ENCODE measurements at regions not wholly inside any gene's neighbourhood (a gene's known extent, or its start where the extent isn't known, plus 50 kb on each side); places are given as distances from the start of the nearest gene placed in this dataset.
"Not testable (repeated sequence)": the region's sequence is repeated elsewhere in the genome, so short reads cannot be mapped to it uniquely, and the experiment has no call there.

DNA sequence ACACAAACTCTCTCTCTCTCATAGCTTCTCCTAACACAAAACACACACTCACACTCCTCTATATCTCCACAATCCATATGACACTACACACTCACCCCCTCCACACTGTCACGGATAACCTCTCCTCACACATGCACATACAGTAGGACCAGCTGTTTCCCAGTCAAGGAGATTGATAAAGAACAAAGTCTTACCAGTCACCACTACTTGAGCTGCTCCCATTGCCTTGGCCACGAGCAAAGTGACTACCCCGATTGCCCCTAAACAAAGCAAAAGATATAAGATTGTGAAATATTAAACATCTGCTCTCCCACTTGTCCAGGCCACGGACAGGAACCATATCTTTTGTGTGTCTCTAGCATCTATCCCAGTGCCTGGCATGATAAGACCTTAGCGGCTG, 95.8 kb downstream of the TRIM69 start:
- H4K20me1 ChIP-seq (ENCODE audit: insufficient read depth); H3K4me1 ChIP-seq (ENCODE audit: low read depth, poor library complexity, severe bottlenecking); H3K9ac ChIP-seq; H3K27ac ChIP-seq; H3K27me3 ChIP-seq (ENCODE audit: insufficient read depth, low read depth); H3K4me3 ChIP-seq (IDR thresholded peaks at IDR 0.05; ENCODE audit: insufficient read depth, low read depth, low read length); H3K79me2 ChIP-seq (ENCODE audit: insufficient read depth, low read depth); H3K4me2 ChIP-seq; H3K36me3 ChIP-seq (ENCODE audit: insufficient read depth); H2AFZ ChIP-seq (ENCODE audit: low read depth): not testable (repeated sequence)

- not testable (repeated sequence) for H4K20me1 ChIP-seq (ENCODE audit: insufficient read depth); H3K4me2 ChIP-seq; H3K27me3 ChIP-seq (ENCODE audit: insufficient read depth, low read depth); H2AFZ ChIP-seq (ENCODE audit: low read depth); H3K4me3 ChIP-seq (IDR thresholded peaks at IDR 0.05; ENCODE audit: insufficient read depth, low read depth, low read length); H3K9ac ChIP-seq; H3K79me2 ChIP-seq (ENCODE audit: insufficient read depth, low read depth); H3K27ac ChIP-seq; H3K4me1 ChIP-seq (ENCODE audit: low read depth, poor library complexity, severe bottlenecking); H3K36me3 ChIP-seq (ENCODE audit: insufficient read depth)
These were observed 96.8 kb downstream of the TRIM69 start for GRCh38 chr15:44833081-44833480.

GRCh38 chr15:44833761-44834160, 97.4 kb downstream of the TRIM69 start:
- H2AFZ ChIP-seq (ENCODE audit: low read depth); H4K20me1 ChIP-seq (ENCODE audit: insufficient read depth); H3K4me3 ChIP-seq (IDR thresholded peaks at IDR 0.05; ENCODE audit: insufficient read depth, low read depth, low read length); H3K27me3 ChIP-seq (ENCODE audit: insufficient read depth, low read depth); H3K27ac ChIP-seq; H3K4me1 ChIP-seq (ENCODE audit: low read depth, poor library complexity, severe bottlenecking); H3K79me2 ChIP-seq (ENCODE audit: insufficient read depth, low read depth); H3K9ac ChIP-seq; H3K36me3 ChIP-seq (ENCODE audit: insufficient read depth); H3K4me2 ChIP-seq: not testable (repeated sequence)

DNA sequence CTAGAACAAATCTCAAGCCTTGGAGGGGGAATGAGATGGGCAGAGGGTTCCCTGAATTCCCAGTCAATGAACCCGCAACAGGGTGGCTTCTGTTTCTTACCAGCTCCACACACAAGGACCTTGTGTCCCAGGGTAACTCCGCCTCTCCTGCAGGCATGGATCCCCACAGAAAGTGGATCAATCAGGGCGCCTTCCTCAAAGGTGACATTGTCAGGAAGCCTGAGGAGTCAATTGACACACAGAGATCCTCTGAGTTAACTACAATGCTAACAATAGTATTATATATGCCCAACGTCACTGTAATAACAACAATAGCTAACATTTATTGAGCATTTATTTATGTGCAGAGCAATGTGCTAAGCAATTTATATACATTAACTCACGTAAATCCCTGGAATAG, 98.8 kb downstream of the TRIM69 start:
- H3K79me2 ChIP-seq (ENCODE audit: insufficient read depth, low read depth); H3K36me3 ChIP-seq (ENCODE audit: insufficient read depth); H3K4me1 ChIP-seq (ENCODE audit: low read depth, poor library complexity, severe bottlenecking); H2AFZ ChIP-seq (ENCODE audit: low read depth); H3K27ac ChIP-seq; H3K9ac ChIP-seq; H3K4me3 ChIP-seq (IDR thresholded peaks at IDR 0.05; ENCODE audit: insufficient read depth, low read depth, low read length); H3K27me3 ChIP-seq (ENCODE audit: insufficient read depth, low read depth); H4K20me1 ChIP-seq (ENCODE audit: insufficient read depth); H3K4me2 ChIP-seq: not testable (repeated sequence)

DNA sequence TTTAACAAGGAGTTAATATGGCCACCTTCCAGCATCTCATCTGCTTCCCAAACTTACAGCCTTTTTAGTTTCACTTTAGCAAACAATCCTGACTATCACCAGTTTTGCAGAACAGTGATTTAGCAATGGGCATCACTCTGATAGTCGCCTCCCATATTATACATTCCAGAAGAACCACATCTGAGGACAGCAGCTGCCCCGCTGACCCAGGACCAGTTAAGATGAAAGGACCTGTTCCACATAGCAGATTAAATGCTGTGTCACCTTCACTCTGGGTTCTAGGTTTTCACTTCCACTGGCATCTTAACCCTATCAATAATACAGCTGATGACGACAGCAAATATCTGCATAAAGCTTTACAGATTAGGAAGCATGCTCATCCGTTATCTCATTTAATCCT, 99.8 kb downstream of the TRIM69 start:
- H3K36me3 ChIP-seq (ENCODE audit: insufficient read depth): no peaks in the 10 kb centered on the region
- H2AFZ ChIP-seq (ENCODE audit: low read depth): no peak overlapping the region
- H3K4me1 ChIP-seq (ENCODE audit: low read depth, poor library complexity, severe bottlenecking): peaks cover 9% of the 10 kb centered on the region
- no peaks in the 10 kb centered on the region for H4K20me1 ChIP-seq (ENCODE audit: insufficient read depth)
- no peak overlapping the region for H3K9ac ChIP-seq
- no peak overlapping the region for H3K4me2 ChIP-seq
- H3K79me2 ChIP-seq (ENCODE audit: insufficient read depth, low read depth): no peaks in the 10 kb centered on the region
- TF ChIP-seq, protein P1, sequence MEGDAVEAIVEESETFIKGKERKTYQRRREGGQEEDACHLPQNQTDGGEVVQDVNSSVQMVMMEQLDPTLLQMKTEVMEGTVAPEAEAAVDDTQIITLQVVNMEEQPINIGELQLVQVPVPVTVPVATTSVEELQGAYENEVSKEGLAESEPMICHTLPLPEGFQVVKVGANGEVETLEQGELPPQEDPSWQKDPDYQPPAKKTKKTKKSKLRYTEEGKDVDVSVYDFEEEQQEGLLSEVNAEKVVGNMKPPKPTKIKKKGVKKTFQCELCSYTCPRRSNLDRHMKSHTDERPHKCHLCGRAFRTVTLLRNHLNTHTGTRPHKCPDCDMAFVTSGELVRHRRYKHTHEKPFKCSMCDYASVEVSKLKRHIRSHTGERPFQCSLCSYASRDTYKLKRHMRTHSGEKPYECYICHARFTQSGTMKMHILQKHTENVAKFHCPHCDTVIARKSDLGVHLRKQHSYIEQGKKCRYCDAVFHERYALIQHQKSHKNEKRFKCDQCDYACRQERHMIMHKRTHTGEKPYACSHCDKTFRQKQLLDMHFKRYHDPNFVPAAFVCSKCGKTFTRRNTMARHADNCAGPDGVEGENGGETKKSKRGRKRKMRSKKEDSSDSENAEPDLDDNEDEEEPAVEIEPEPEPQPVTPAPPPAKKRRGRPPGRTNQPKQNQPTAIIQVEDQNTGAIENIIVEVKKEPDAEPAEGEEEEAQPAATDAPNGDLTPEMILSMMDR (conservative IDR thresholded peaks at IDR 0.05; ENCODE audit: low read depth, low read length): no peak
- H3K27ac ChIP-seq: no peak overlapping the region
- H3K27me3 ChIP-seq (ENCODE audit: insufficient read depth, low read depth): no peaks in the 10 kb centered on the region
- H3K4me3 ChIP-seq (IDR thresholded peaks at IDR 0.05; ENCODE audit: insufficient read depth, low read depth, low read length): no peak overlapping the region

GRCh38 chr15:44838929-44839328, 102.6 kb downstream of the TRIM69 start:
- not testable (repeated sequence) for H3K27ac ChIP-seq; H2AFZ ChIP-seq (ENCODE audit: low read depth); H3K27me3 ChIP-seq (ENCODE audit: insufficient read depth, low read depth); H3K9ac ChIP-seq; H4K20me1 ChIP-seq (ENCODE audit: insufficient read depth); H3K79me2 ChIP-seq (ENCODE audit: insufficient read depth, low read depth); H3K36me3 ChIP-seq (ENCODE audit: insufficient read depth); H3K4me3 ChIP-seq (IDR thresholded peaks at IDR 0.05; ENCODE audit: insufficient read depth, low read depth, low read length); H3K4me1 ChIP-seq (ENCODE audit: low read depth, poor library complexity, severe bottlenecking)
- H3K4me2 ChIP-seq: peak overlapping the region; percentile 1

DNA sequence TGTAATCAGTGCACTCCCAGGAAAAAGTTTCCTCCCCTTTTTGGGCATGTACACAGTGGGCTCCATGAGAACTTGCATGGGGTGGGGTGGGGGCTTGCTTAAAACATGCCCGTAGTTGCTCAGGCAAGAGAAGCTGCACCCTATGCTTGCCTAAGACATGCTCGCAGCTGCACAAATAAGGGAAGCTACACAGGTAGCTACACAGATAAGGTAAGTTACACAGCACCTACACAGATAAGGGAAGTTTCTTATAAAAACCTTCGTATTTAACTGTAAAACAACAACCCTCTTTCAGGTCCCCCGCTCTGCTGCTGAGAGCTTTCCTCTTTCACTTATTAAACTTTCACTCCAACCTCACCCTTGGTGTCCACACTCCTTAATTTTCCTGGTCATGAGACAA, 105.4 kb downstream of the TRIM69 start:
- not testable (repeated sequence) for H3K27me3 ChIP-seq (ENCODE audit: insufficient read depth, low read depth); H3K4me3 ChIP-seq (IDR thresholded peaks at IDR 0.05; ENCODE audit: insufficient read depth, low read depth, low read length); H4K20me1 ChIP-seq (ENCODE audit: insufficient read depth); H2AFZ ChIP-seq (ENCODE audit: low read depth); H3K4me2 ChIP-seq; H3K4me1 ChIP-seq (ENCODE audit: low read depth, poor library complexity, severe bottlenecking); H3K79me2 ChIP-seq (ENCODE audit: insufficient read depth, low read depth); H3K9ac ChIP-seq; H3K36me3 ChIP-seq (ENCODE audit: insufficient read depth); H3K27ac ChIP-seq

DNA sequence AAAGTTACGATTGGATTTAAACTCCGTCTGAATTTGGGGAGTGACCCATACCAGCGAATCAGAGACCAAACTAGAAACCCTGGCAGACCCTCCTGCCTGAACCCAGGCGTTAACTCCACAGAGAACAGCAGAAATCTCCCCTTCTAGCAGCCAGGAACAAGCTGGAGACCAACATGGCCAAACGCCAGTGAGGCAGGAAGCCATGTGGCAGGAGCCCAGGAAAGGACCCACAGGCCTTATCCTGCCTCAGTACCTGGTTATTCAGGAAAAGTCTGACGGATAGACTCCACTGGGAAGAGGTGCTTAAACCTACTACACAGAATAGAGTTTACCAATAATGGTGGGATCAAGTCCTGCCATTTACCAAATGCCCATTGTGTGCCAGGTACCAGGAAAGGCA, 106.6 kb downstream of the TRIM69 start:
- H3K4me3 ChIP-seq (IDR thresholded peaks at IDR 0.05; ENCODE audit: insufficient read depth, low read depth, low read length); H3K36me3 ChIP-seq (ENCODE audit: insufficient read depth); H3K4me2 ChIP-seq; H3K9ac ChIP-seq; H4K20me1 ChIP-seq (ENCODE audit: insufficient read depth); H2AFZ ChIP-seq (ENCODE audit: low read depth); H3K27ac ChIP-seq; H3K27me3 ChIP-seq (ENCODE audit: insufficient read depth, low read depth); H3K79me2 ChIP-seq (ENCODE audit: insufficient read depth, low read depth); H3K4me1 ChIP-seq (ENCODE audit: low read depth, poor library complexity, severe bottlenecking): not testable (repeated sequence)

GRCh38 chr15:44844936-44845335, 108.6 kb downstream of the TRIM69 start:
- not testable (repeated sequence) for H3K4me3 ChIP-seq (IDR thresholded peaks at IDR 0.05; ENCODE audit: insufficient read depth, low read depth, low read length); H4K20me1 ChIP-seq (ENCODE audit: insufficient read depth); H3K27me3 ChIP-seq (ENCODE audit: insufficient read depth, low read depth); H3K79me2 ChIP-seq (ENCODE audit: insufficient read depth, low read depth); H3K36me3 ChIP-seq (ENCODE audit: insufficient read depth); H2AFZ ChIP-seq (ENCODE audit: low read depth); H3K4me2 ChIP-seq; H3K4me1 ChIP-seq (ENCODE audit: low read depth, poor library complexity, severe bottlenecking); H3K9ac ChIP-seq; H3K27ac ChIP-seq

- not testable (repeated sequence) for H4K20me1 ChIP-seq (ENCODE audit: insufficient read depth); H3K36me3 ChIP-seq (ENCODE audit: insufficient read depth); H3K4me3 ChIP-seq (IDR thresholded peaks at IDR 0.05; ENCODE audit: insufficient read depth, low read depth, low read length); H3K27me3 ChIP-seq (ENCODE audit: insufficient read depth, low read depth); H3K4me2 ChIP-seq; H2AFZ ChIP-seq (ENCODE audit: low read depth); H3K27ac ChIP-seq; H3K4me1 ChIP-seq (ENCODE audit: low read depth, poor library complexity, severe bottlenecking); H3K9ac ChIP-seq; H3K79me2 ChIP-seq (ENCODE audit: insufficient read depth, low read depth)
These were observed 109.8 kb downstream of the TRIM69 start for GRCh38 chr15:44846156-44846555.
